ENCODE measurements at regions not wholly inside any gene's neighbourhood (a gene's known extent, or its start where the extent isn't known, plus 50 kb on each side); places are given as distances from the start of the nearest gene placed in this dataset.
"Not testable (repeated sequence)": the region's sequence is repeated elsewhere in the genome, so short reads cannot be mapped to it uniquely, and the experiment has no call there.

DNA sequence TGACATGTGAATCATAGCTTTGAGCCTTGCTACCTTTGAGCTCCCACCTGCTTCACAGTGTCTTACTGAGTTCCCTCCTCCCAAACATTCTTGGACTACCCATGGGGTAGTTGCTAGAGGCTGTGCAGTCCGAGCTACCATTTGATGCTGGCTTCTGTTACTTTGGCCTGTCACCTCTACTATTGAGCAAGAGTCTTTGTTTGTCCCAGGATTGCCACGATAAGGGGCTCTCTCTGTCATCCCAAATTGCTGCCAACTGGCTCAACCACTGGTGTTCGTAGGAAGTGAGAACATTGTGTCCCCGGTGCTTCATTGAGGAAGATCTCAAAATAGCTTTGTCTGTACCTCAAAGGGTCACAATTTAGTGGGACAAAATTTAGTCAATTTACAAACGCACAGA is 59.1 kb upstream of the PAX8 start:
- TF ChIP-seq CTCF (IDR thresholded peaks at IDR 0.05) (no peak), ZFX (IDR thresholded peaks at IDR 0.05; ENCODE audit: borderline replicate concordance) (no peak)
- H3K27ac ChIP-seq: no peak overlapping the region

- not testable (repeated sequence) for H3K27ac ChIP-seq
Observed at GRCh38 chr2:113336040-113336439, 57.3 kb upstream of the PAX8 start.

GRCh38 chr2:113334147-113334546 is 55.4 kb upstream of the PAX8 start:
- H3K27ac ChIP-seq: no peak overlapping the region
- TF ChIP-seq CTCF (IDR thresholded peaks at IDR 0.05) (no peak), ZFX (IDR thresholded peaks at IDR 0.05; ENCODE audit: borderline replicate concordance) (no peak)

- H3K27ac ChIP-seq: not testable (repeated sequence)
Observed at GRCh38 chr2:113333735-113334134, 55.0 kb upstream of the PAX8 start.

DNA sequence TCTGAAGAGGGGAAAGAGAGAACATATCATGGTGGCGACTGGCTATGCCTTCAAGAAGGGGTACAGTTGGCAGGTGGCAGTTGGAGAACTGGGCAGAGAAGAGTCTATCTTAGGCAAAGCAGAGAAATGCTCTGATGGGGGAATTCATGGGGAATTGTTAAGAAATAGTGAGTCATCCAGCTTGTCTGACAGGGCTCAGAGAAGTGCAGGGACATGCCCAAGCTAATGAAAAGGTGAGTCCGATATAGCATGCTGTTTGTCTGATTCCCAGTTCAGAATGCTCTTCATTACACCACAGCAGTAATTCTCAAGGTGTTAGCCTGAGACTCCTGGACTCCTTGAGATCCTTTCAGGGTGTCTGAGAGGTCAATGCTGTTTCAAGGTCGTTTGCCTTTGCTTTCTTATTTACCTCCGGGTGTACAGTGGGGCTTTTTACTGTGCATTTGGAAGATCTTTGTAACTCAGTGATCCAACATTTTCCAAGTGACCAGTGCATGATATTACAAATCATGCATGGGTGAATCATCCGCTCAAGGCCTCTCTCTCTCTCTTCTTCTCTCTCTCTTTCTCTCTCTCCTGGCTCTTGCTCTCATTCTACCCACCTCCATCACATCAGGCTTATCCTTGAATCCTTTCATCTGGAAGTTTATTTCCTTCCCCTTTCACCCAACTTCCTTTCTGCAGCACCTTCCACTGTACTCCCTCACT is 51.5 kb upstream of the PAX8 start:
- H3K27ac ChIP-seq: not testable (repeated sequence)

- not testable (repeated sequence) for H3K27ac ChIP-seq
Observed at GRCh38 chr2:113328973-113329372, 50.3 kb upstream of the PAX8 start.

GRCh38 chr2:113328572-113328971 is 49.9 kb upstream of the PAX8 start:
- not testable (repeated sequence) for H3K27ac ChIP-seq
